HG03064 (cell line): ENCODE measurements at regions not wholly inside any gene's neighbourhood (a gene's known extent, or its start where the extent isn't known, plus 50 kb on each side); places are given as distances from the start of the nearest gene placed in this dataset.

ENCODE experiments used
- ATAC-seq: cut with Tn5 transposase; IDR thresholded peaks from one replicate; pipeline ENCODE4 v1.9.1; 2021; ENCODE audit warnings: low read depth; ENCODE audit not compliant: unreplicated experiment

DNA sequence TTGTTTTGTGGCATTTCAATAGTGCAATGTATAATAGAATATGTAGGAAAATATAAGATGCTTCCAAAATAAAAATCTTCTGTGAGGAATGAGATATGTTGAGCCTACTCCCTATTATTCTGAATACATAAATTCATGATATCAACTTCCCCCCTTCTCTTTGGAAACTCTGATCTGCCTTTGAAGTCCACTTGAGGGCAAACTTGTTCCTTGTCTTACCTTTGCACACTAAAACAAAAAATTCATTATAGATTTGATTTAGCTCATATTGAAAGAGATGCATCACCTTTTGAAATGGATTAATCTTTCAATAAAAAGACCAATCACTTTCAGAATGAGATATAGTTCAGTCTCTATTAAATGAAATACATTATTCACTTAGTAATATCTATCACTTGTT lies 580.7 kb upstream of the ADGRL4 start:
- ATAC-seq, result no peak

DNA sequence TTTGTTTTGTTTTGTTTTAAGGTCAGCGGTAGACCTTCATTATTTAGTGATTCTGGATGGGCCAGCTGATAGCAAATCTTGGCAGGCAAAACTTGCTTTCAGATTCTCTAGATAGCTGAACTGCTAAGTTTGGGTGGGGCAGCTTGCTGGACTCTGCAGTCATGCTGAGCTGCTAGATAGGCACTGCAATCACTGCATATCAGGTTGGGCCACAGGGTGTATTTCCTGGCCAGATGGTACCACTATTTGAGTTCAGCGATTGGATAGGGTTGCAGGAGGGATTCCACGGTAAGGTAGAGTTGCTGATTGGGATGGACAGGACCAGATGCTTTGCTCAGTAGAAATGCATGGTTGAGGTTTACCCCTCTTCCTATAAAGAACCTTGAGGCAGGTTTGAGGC lies 579.3 kb upstream of the ADGRL4 start:
- no peak for ATAC-seq

DNA sequence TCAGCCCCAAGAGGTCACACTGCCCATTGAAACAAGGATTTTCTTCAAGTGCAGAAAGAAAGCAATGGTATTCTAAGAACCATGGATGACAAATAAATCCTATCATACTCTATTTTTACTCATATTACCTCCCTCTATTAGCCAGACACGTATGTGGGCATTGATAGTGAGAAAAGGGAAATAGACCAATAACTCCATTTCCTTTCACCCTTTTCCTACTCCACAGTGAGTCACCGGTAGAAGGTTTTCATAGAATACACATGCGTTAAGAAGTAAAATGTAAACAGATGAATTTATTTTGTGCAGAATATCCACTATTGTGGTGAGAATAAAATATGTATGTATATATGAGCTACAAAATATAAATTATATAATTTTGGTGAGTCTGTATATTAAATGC lies 568.9 kb upstream of the ADGRL4 start:
- ATAC-seq, result no peak

- ATAC-seq, result no peak
These were observed 561.9 kb upstream of the ADGRL4 start for GRCh38 chr1:79568411-79568810.

- ATAC-seq, result no peak
These were observed 555.0 kb upstream of the ADGRL4 start for GRCh38 chr1:79561521-79561978.

GRCh38 chr1:79556189-79556588 lies 549.7 kb upstream of the ADGRL4 start:
- no peak for ATAC-seq

GRCh38 chr1:79554688-79555087 lies 548.2 kb upstream of the ADGRL4 start:
- no peak for ATAC-seq

GRCh38 chr1:79551321-79551720 lies 544.8 kb upstream of the ADGRL4 start:
- ATAC-seq, result no peak

- no peak for ATAC-seq
These were observed 543.9 kb upstream of the ADGRL4 start for GRCh38 chr1:79550402-79550801.

GRCh38 chr1:79549201-79549600 lies 542.7 kb upstream of the ADGRL4 start:
- ATAC-seq, result no peak

DNA sequence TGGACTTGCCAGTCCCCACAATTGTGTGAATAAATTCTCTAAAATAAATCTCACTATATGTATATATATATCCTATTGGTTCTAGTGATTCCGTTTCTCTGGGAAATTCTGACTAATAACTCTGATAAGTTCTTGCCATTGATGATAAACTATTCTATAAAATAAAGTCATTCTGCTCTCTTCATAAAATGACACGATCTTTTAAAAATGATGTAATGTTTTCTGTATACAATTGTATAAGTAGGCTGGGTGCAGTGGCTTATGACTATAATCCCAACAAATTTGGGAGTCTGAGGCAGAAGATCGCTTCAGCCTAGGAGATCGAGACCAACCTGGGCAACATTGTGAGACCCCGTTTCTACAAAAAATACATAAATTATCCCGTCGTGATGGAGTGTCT lies 541.0 kb upstream of the ADGRL4 start:
- ATAC-seq, result no peak

DNA sequence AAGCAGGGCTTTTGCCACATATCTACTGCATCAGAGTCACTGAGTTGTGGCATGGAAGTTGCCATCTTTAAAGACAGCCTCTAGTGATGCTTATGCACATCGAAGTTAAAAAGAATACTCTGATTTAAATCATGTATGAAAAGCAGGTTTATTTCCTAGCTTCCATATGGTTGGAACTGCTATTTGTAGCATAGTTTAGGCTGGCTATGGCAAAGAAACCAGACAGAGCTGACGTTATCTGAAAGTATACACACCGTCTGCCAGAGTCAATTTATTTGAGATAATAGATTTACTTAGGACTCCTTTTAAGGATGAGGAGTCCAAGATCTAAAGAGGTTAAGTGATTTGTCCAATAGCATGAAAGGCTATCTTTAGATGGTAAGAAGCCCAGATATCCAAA lies 536.9 kb upstream of the ADGRL4 start:
- no peak for ATAC-seq

GRCh38 chr1:79539001-79539400 lies 532.5 kb upstream of the ADGRL4 start:
- ATAC-seq, result no peak

DNA sequence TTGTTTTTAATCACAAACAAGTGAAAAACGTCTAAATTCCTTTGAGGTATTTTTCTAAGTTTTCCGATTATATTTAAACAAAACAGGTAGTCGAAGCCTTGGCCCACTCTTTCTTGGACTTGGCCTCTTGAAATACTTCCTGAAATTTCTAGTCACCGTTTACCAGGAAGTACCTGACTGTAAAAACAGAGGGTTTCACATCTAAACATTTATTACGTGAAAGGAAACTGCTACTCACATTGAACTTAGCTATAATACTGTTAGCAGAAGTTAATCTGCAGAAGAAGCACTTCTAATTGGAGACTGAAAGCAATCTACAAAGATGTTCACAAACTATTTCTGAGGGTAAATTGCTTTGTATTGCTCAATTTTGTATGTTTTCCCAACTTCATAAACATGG lies 526.0 kb upstream of the ADGRL4 start:
- no peak for ATAC-seq

- ATAC-seq, result no peak
These were observed 525.3 kb upstream of the ADGRL4 start for GRCh38 chr1:79531790-79532189.

DNA sequence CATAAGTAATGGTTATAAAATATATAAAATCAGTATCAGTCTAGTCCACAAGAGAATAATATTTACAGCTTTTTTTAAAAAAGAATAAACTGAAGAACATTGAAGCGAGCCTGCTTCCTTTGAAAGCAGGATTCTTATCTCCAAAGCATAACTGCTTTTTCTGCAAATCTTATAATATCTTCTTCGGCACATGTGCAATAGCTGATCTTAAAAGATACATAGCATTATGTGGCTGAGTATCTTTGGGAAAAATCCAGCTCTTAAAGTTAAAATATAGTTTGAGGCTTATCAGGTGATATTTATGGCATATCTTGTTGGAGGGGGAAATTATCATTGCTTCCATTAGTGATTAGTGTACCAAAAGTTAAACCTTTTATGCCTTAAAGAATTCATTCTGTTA lies 523.9 kb upstream of the ADGRL4 start:
- no peak for ATAC-seq

GRCh38 chr1:79530055-79530454 lies 523.5 kb upstream of the ADGRL4 start:
- no peak for ATAC-seq

GRCh38 chr1:79524126-79524525 lies 517.6 kb upstream of the ADGRL4 start:
- no peak for ATAC-seq

- no peak for ATAC-seq
These were observed 512.7 kb upstream of the ADGRL4 start for GRCh38 chr1:79519084-79519760.

- no peak for ATAC-seq
These were observed 511.1 kb upstream of the ADGRL4 start for GRCh38 chr1:79517470-79518224.

DNA sequence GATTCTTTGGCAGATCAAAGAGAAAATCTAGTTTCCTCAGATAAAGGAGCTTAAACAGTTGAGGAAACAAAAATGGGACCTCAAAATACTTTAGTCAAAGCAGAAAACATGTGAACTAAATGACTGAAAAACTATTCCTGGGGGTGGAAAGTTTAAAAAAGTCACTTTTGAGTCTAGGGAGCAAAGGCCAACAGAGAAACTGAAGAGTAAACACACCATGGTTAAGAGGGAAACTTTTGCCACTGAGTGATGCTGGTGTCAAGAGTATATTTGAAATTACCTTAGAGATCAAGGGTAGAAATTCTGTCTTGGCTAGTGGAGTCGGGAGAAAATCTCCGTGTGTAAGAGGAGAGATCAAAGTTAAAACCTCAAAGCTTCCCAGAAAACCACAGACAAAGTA lies 501.2 kb upstream of the ADGRL4 start:
- ATAC-seq, result no peak

- no peak for ATAC-seq
These were observed 494.6 kb upstream of the ADGRL4 start for GRCh38 chr1:79501153-79501552.
